Nephron progenitor cell (in vitro differentiated cells): ENCODE measurements at regions not wholly inside any gene's neighbourhood (a gene's known extent, or its start where the extent isn't known, plus 50 kb on each side); places are given as distances from the start of the nearest gene placed in this dataset.

Source experiments
- DNase-seq: peaks from one replicate; pipeline ENCODE4 v3.0.0; 2021
- H3K27ac Mint-ChIP-seq: 2 replicates; pipeline ENCODE4 v1.8.0; 2021; ENCODE audit warnings: mild to moderate bottlenecking, moderate library complexity, mixed read lengths
- H3K27me3 Mint-ChIP-seq: 2 replicates; pipeline ENCODE4 v1.8.0; 2021; ENCODE audit warnings: mild to moderate bottlenecking, low read depth, mixed read lengths; ENCODE audit not compliant: poor library complexity
- H3K36me3 Mint-ChIP-seq: 2 replicates; pipeline ENCODE4 v1.8.0; 2021; ENCODE audit warnings: low read depth, mixed read lengths
- H3K4me1 Mint-ChIP-seq: 2 replicates; pipeline ENCODE4 v1.8.0; 2021; ENCODE audit warnings: mixed read lengths
- H3K4me3 Mint-ChIP-seq: 2 replicates; pipeline ENCODE4 v1.8.0; 2021; ENCODE audit warnings: mild to moderate bottlenecking, moderate library complexity, mixed read lengths
- H3K9me3 Mint-ChIP-seq: 2 replicates; pipeline ENCODE4 v1.8.0; 2021; ENCODE audit warnings: mild to moderate bottlenecking, moderate library complexity, mixed read lengths
- TF ChIP-seq, protein P1 (sequence below): fragments of 200-600 bp; sonication (generic); IDR thresholded peaks from 2 replicates; pipeline ENCODE4 v1.5.0; 2021; ENCODE audit warnings: antibody characterized with exemption

DNA sequence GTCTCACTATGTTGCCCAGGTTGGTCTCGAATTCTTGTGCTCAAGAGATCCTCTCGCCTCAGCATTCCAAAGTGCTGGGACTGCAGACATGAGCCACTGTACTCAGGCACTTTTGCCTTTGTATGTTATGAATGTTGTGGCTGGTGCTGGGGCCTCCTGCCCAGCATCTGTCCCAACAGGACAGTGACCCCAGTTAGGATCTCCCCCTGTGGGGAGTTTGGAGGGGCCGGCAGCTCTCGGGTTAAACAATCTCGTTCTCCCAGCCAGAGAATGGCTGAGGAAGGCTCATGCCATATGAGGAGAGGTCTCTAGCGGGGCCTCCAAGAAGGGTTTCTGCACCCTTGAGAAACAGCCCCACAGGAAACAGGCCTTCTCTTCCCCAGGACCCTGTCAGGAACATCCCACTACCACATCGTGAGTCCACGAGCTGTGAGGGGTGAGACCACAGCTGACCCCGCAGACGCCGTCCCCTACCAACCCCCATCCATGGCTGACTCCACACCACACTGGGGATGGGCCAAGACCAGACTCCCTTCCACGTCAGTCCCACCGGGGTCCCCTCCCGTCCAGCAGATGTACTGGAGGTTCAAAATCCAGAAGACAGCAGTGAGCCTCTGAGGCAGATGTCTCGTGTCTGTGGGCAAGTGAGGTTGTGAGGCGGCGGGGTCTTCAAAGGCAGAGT, 54.1 kb downstream of the SHANK2 start:
- Mint-ChIP-seq H3K27me3 (peaks cover 7% of the 10 kb centered on the region), H3K4me3 (no peak overlapping the region), H3K27ac (no peak overlapping the region), H3K9me3 (no peaks in the 10 kb centered on the region), H3K36me3 (no peaks in the 10 kb centered on the region), H3K4me1 (peaks cover 12% of the 10 kb centered on the region)
- TF ChIP-seq, protein P1, sequence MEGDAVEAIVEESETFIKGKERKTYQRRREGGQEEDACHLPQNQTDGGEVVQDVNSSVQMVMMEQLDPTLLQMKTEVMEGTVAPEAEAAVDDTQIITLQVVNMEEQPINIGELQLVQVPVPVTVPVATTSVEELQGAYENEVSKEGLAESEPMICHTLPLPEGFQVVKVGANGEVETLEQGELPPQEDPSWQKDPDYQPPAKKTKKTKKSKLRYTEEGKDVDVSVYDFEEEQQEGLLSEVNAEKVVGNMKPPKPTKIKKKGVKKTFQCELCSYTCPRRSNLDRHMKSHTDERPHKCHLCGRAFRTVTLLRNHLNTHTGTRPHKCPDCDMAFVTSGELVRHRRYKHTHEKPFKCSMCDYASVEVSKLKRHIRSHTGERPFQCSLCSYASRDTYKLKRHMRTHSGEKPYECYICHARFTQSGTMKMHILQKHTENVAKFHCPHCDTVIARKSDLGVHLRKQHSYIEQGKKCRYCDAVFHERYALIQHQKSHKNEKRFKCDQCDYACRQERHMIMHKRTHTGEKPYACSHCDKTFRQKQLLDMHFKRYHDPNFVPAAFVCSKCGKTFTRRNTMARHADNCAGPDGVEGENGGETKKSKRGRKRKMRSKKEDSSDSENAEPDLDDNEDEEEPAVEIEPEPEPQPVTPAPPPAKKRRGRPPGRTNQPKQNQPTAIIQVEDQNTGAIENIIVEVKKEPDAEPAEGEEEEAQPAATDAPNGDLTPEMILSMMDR, result no peak
- no peak for DNase-seq

DNA sequence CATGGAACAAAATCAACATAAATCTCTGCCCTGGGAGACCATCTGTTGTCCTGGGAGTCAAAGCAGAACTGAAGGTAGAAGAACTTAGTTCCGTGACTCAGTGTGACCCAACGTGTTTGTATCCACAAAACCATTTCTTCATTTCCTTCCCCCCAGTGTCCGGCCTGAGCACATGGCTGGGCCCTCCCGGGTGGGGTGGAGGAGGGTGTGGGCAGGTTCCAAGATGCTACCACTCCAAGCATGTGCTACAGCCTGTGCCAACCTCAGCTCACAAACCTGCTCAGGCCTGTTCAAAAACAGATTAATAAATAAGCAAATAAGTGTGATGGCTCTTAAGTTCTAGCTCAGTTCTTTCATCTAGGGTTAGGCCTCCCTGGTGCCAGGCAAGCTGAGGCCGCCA, 55.3 kb downstream of the SHANK2 start:
- H3K36me3 Mint-ChIP-seq, result no peaks in the 10 kb centered on the region
- no peaks in the 10 kb centered on the region for H3K9me3 Mint-ChIP-seq

DNA sequence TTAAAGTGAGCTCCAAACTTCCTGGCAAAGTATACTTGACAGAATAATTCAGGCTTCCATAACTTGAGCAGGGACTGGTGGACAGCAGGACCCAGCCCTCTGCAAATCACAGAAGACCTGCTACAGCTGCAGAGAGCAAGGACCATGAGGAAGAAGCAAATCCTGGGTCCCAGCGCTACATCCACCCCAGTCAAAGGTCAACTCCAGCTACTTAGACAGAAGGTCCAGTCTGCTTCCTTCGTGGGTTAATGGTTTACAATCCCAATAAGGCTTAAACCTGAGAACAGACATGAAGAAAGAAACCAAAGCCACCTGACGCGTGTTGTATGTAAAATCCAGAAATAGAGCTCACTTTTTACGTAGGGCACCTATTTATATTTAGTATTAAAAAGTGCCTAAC, 57.7 kb downstream of the SHANK2 start:
- Mint-ChIP-seq H3K9me3 (no peaks in the 10 kb centered on the region), H3K4me1 (peaks cover 11% of the 10 kb centered on the region), H3K27ac (no peak overlapping the region), H3K4me3 (no peak overlapping the region), H3K27me3 (peaks cover 8% of the 10 kb centered on the region), H3K36me3 (no peaks in the 10 kb centered on the region)
- no peak for DNase-seq
- TF ChIP-seq, protein P1, result no peak

More for the DNA sequence above, 55.3 kb downstream of the SHANK2 start:
- no peak for DNase-seq
- TF ChIP-seq, protein P1, result no peak
- peaks cover 12% of the 10 kb centered on the region for H3K4me1 Mint-ChIP-seq
- H3K27ac Mint-ChIP-seq, result no peak overlapping the region
- no peak overlapping the region for H3K4me3 Mint-ChIP-seq
- H3K27me3 Mint-ChIP-seq, result peaks cover 7% of the 10 kb centered on the region

DNA sequence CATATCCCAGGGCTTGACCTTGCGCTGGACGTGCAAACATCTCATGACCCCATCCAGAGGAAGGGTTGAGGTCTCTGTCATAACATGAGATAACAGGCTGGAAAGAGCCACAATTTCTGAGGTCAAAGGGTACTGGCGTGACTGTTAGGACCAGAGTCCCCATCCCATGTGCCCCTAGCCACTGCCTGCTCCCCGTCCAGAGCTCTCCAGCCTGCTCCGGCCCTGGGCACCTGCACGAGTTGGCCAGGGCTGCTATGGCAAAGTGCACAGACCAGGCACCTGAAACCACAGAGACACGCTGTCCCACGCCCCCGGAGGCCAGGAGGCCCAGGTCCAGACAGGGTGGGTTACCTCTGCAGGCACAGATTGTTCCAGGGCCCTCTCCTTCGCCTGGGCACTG, 58.9 kb downstream of the SHANK2 start:
- H3K27me3 Mint-ChIP-seq, result peaks cover 6% of the 10 kb centered on the region
- no peaks in the 10 kb centered on the region for H3K9me3 Mint-ChIP-seq
- peaks cover 4% of the 10 kb centered on the region for H3K4me1 Mint-ChIP-seq
- H3K4me3 Mint-ChIP-seq, result no peak overlapping the region
- no peak overlapping the region for H3K27ac Mint-ChIP-seq
- H3K36me3 Mint-ChIP-seq, result no peaks in the 10 kb centered on the region
- TF ChIP-seq, protein P1, result no peak
- DNase-seq, result no peak

DNA sequence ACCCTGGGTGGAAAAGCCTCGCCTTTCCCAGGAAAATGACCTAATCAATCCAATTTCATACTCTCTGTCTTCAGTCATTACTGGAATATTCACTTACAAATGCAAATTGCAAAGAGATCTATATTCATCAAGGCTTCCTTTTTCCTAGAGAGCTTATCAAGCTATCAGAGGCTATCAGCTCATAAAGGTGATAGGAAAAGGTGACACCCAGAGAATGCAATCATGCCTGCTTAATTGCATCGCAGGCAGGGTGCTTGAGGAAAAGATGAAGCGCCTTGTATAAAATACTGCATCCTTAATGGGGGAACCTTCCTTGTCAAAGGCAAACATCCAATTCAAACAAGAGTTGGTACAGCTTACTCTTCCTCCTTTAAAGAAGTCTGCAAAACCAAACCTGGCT, 59.7 kb downstream of the SHANK2 start:
- Mint-ChIP-seq H3K36me3 (no peaks in the 10 kb centered on the region), H3K27ac (no peak overlapping the region), H3K9me3 (peaks cover 6% of the 10 kb centered on the region), H3K4me3 (no peak overlapping the region), H3K4me1 (peaks cover 12% of the 10 kb centered on the region), H3K27me3 (peaks cover 10% of the 10 kb centered on the region)
- no peak for DNase-seq
- TF ChIP-seq, protein P1, result no peak

DNA sequence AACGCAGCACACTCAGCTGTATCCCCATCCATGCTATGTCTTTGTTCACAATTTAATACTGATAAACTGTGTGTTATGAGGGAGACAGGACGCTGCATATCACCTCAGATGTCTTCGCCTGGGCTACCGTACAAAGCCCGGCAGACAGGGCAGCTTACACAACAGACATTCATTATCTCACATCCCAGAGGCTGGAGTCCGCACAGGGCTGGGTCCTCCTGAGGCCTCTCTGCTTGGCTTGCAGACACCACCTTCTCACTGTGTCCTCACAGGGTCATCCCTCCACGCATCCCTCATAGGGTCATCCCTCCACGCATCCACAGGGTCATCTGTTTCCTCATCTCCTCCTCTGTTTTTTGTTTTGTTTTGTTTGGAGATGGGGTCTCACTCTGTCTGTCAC, 61.2 kb downstream of the SHANK2 start:
- Mint-ChIP-seq H3K9me3 (peaks cover 6% of the 10 kb centered on the region), H3K4me1 (peaks cover 21% of the 10 kb centered on the region), H3K4me3 (no peak overlapping the region), H3K27me3 (peaks cover 11% of the 10 kb centered on the region), H3K36me3 (no peaks in the 10 kb centered on the region), H3K27ac (no peak overlapping the region)
- TF ChIP-seq, protein P1, result no peak
- no peak for DNase-seq
